Fibroblast of mammary gland (primary cell): ENCODE measurements at regions not wholly inside any gene's neighbourhood (a gene's known extent, or its start where the extent isn't known, plus 50 kb on each side); places are given as distances from the start of the nearest gene placed in this dataset.

Source experiments
- DNase-seq: peaks from one replicate; pipeline ENCODE4 v3.0.0-alpha.2; 2010; ENCODE audit warnings: low read depth
- H3K4me3 ChIP-seq: 2 replicates; pipeline ENCODE4 v1.5.1; 2011; ENCODE audit warnings: low read depth, mild to moderate bottlenecking, low read length, moderate library complexity; ENCODE audit not compliant: control insufficient read depth
- CTCF ChIP-seq: conservative IDR thresholded peaks from 2 replicates; pipeline ENCODE4 v1.5.1; 2011; ENCODE audit warnings: low read depth, low read length, inconsistent platforms; ENCODE audit not compliant: control insufficient read depth, insufficient read depth

- DNase-seq: no peak
- no peak for TF ChIP-seq CTCF
- no peak overlapping the region for H3K4me3 ChIP-seq
Observed at GRCh38 chr2:204329532-204329931, 215.7 kb upstream of the PARD3B start.

GRCh38 chr2:204331180-204331579 lies 214.1 kb upstream of the PARD3B start:
- no peak for TF ChIP-seq CTCF
- H3K4me3 ChIP-seq: no peak overlapping the region
- DNase-seq: no peak

GRCh38 chr2:204331988-204332387 lies 213.3 kb upstream of the PARD3B start:
- TF ChIP-seq CTCF: no peak
- H3K4me3 ChIP-seq: no peak overlapping the region
- no peak for DNase-seq

GRCh38 chr2:204332706-204333105 lies 212.6 kb upstream of the PARD3B start:
- no peak overlapping the region for H3K4me3 ChIP-seq
- TF ChIP-seq CTCF: no peak
- DNase-seq: no peak

- no peak overlapping the region for H3K4me3 ChIP-seq
- TF ChIP-seq CTCF: no peak
- no peak for DNase-seq
Observed at GRCh38 chr2:204333861-204334260, 211.4 kb upstream of the PARD3B start.

- no peak overlapping the region for H3K4me3 ChIP-seq
- no peak for TF ChIP-seq CTCF
- DNase-seq: no peak
Observed at GRCh38 chr2:204335451-204336058, 209.7 kb upstream of the PARD3B start.
